ENCODE measurements at regions not wholly inside any gene's neighbourhood (a gene's known extent, or its start where the extent isn't known, plus 50 kb on each side); places are given as distances from the start of the nearest gene placed in this dataset.
"Not testable (repeated sequence)": the region's sequence is repeated elsewhere in the genome, so short reads cannot be mapped to it uniquely, and the experiment has no call there.

DNA sequence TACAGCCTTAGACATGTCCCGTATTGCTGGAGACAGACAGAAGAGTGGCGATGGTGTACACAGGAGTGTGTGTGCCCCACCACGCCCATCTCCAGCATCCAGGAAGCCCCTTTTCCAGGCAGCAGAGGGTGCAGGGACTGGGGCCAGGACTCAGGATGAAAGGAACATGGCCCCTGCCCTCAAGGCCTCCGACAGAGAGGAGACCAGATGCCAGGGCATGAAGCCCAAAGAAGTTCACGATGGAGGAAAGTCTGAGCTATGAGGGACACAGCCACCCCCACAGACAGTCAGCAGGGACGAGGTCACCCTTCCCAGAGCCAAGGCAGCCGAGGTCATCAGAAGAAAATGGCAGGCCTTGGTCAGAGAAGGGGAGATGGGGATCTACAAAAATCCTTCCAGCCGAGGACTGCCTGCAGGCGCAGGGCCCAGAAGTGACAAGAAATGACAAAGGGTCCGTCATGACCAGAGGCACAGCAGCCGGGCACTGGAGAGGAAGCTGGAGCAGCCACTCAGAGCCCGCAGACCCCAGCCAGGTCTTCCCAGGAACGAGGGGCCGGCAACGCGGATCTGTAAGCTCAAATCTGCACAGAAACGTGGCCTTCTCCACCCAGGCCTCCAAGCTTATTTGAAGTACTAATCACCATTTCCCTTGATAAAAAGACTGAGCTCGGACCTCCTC is 78.7 kb upstream of the PPP2R2D start:
- Histone ChIP-seq H3K27me3 (no peaks in the 10 kb centered on the region), H3K4me1 (no peaks in the 10 kb centered on the region), H3K9me3 (no peaks in the 10 kb centered on the region), H3K36me3 (no peaks in the 10 kb centered on the region), H3K4me3 (replicated peaks in 1 of 3) (no peak overlapping the region), H3K27ac (no peak overlapping the region)
- intact Hi-C loops (cut with DNase I) = no loop called here
- 83 to 87% methylated on average over 18 of the region's 18 CpGs for WGBS, 2 donors
- no peak for DNase-seq
- TF ChIP-seq, protein P1, sequence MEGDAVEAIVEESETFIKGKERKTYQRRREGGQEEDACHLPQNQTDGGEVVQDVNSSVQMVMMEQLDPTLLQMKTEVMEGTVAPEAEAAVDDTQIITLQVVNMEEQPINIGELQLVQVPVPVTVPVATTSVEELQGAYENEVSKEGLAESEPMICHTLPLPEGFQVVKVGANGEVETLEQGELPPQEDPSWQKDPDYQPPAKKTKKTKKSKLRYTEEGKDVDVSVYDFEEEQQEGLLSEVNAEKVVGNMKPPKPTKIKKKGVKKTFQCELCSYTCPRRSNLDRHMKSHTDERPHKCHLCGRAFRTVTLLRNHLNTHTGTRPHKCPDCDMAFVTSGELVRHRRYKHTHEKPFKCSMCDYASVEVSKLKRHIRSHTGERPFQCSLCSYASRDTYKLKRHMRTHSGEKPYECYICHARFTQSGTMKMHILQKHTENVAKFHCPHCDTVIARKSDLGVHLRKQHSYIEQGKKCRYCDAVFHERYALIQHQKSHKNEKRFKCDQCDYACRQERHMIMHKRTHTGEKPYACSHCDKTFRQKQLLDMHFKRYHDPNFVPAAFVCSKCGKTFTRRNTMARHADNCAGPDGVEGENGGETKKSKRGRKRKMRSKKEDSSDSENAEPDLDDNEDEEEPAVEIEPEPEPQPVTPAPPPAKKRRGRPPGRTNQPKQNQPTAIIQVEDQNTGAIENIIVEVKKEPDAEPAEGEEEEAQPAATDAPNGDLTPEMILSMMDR (IDR thresholded peaks at IDR 0.05) = no peak
- TF ChIP-seq POLR2A (IDR thresholded peaks at IDR 0.05) = no peak

DNA sequence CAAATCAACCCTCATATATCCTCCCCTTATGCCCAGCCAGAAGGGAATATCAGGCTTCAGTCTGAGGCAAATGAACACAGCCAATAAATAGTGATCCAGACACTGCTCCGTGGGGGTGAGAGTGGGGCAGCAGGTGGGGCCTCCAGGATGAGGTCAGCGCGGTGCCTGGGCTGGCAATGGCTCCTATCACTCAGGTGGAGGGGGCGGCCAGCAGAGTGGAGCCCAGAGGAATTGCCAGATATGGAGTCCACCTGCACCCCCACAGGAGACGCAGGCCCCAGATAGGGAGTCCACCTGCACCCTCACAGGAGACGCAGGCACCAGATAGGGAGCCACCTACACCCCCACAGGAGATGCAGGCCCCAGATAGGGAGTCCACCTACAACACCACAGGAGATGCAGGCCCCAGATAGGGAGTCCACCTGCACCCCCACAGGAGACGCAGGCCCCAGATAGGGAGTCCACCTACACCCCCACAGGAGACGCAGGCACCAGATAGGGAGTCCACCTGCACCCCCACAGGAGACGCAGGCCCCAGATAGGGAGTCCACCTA is 78.0 kb upstream of the PPP2R2D start:
- intact Hi-C loops (cut with DNase I) = no loop called here
- no peaks in the 10 kb centered on the region for H3K27me3 ChIP-seq
- H3K36me3 ChIP-seq = no peaks in the 10 kb centered on the region
- no peak for DNase-seq
- H3K4me3 ChIP-seq (replicated peaks in 1 of 3) = no peak overlapping the region
- no peaks in the 10 kb centered on the region for H3K4me1 ChIP-seq
- no peaks in the 10 kb centered on the region for H3K9me3 ChIP-seq
- no peak overlapping the region for H3K27ac ChIP-seq
- 86 to 91% methylated on average over 3 to 6 of the region's 9 CpGs for WGBS, 2 donors
- TF ChIP-seq, protein P1 (IDR thresholded peaks at IDR 0.05) = no peak
- no peak for TF ChIP-seq POLR2A (IDR thresholded peaks at IDR 0.05)

DNA sequence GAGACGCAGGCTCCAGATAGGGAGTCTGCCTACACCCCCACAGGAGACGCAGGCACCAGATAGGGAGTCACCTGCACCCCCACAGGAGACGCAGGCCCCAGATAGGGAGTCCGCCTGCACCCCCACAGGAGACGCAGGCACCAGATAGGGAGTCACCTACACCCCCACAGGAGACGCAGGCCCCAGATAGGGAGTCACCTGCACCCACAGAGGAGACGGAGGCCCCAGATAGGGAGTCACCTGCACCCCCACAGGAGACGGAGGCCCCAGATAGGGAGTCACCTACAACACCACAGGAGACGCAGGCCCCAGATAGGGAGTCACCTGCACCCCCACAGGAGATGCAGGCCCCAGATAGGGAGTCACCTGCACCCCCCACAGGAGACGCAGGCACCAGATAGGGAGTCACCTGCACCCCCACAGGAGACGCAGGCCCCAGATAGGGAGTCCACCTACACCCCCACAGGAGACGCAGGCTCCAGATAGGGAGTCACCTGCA is 77.2 kb upstream of the PPP2R2D start:
- intact Hi-C loops (cut with DNase I); DNase-seq; H3K4me1 ChIP-seq; H3K36me3 ChIP-seq; H3K4me3 ChIP-seq (replicated peaks in 1 of 3); H3K27me3 ChIP-seq; H3K27ac ChIP-seq; H3K9me3 ChIP-seq: not testable (repeated sequence)
- 100% methylated on average over 7 to 10 of the region's 12 CpGs for WGBS, 2 donors

DNA sequence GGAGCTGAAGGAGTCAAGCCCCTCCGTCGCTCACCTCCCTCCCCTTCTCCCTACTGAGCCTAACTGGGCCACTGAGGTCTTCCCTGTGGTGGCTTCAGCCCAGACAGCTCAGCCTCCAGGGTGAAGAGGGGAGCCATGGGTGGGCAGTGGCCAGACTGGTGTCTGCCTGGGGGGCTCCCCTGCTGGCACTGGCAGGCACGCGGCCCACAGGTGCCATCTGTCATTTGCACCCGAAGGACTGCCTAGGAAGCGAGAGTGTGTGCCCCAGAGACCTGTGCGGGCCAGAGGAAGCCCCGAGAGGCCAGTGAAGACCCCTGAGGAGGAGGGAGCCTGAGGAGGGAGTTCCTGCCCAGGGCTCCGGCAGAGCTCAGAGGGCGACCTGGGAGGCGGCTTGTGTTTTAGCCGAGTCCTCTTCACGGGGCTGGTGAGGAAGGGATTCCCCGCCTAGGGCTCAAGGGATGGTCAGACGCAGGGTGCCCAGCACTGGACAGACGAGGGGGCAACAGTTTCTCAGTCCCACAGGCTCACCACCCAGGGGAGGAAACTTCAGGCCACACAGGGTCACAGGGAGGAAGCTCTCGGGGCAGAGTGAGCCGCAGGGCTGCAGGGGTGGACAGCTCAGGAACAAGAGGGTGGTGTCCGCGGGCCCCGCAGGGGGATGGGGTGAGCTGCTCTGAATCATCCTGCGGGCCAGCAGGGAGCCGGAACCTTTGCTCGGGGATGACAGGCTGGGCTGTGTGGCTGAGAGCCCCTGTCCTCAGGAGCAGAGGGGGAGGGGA is 76.2 kb upstream of the PPP2R2D start:
- H3K36me3 ChIP-seq = no peaks in the 10 kb centered on the region
- H3K27me3 ChIP-seq = no peaks in the 10 kb centered on the region
- intact Hi-C loops (cut with DNase I) = no loop called here
- no peak overlapping the region for H3K27ac ChIP-seq
- WGBS, 2 donors = 35 to 57% methylated on average over 11 to 14 of the region's 24 CpGs
- H3K9me3 ChIP-seq = no peaks in the 10 kb centered on the region
- H3K4me1 ChIP-seq = no peaks in the 10 kb centered on the region
- H3K4me3 ChIP-seq (replicated peaks in 1 of 3) = no peak overlapping the region
- no peak for DNase-seq
- TF ChIP-seq, protein P1 (IDR thresholded peaks at IDR 0.05) = no peak
- no peak for TF ChIP-seq POLR2A (IDR thresholded peaks at IDR 0.05)

DNA sequence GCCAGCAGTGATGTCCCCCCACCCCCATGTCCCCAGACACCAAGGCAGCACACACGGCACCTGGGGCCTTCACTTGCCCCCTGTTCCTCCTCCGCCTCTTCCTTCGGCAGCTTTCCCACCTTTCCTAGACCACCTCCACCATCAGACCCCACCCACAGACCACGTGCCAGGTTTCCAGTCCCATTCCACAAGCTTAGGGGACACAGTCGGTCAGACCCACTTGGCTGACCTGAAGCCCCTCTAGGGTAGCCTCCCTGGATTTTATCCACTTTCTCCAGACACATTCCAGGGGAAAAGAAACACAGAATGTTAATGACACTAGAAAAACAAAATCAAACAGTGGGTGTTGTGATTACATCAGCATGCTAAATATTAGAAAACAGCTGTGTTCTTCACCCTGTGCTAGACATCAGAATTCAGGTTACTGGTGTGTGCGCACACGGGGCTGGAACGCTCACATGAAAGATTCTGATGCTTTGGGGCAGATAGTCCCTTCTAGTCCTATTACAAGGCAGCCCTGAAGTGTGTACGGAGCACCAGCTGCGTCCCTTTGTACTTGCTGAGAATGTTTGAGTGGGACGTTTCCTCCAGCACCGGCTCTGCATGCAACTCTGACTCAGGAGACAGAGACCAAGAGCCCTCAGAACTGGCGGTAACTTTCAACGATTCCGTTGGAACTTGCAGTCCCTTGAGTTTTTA is 75.5 kb upstream of the PPP2R2D start:
- Histone ChIP-seq H3K9me3 (no peaks in the 10 kb centered on the region), H3K4me1 (no peaks in the 10 kb centered on the region), H3K4me3 (replicated peaks in 1 of 3) (no peak overlapping the region), H3K27me3 (no peaks in the 10 kb centered on the region), H3K36me3 (no peaks in the 10 kb centered on the region), H3K27ac (no peak overlapping the region)
- TF ChIP-seq, protein P1 (IDR thresholded peaks at IDR 0.05) = no peak
- no peak for TF ChIP-seq POLR2A (IDR thresholded peaks at IDR 0.05)
- 18 to 26% methylated on average over 15 of the region's 15 CpGs for WGBS, 2 donors
- intact Hi-C loops (cut with DNase I) = no loop called here
- DNase-seq = no peak

All from thyroid gland (tissue), 4 donors.